OCI-LY7 (cell line): ENCODE measurements at regions not wholly inside any gene's neighbourhood (a gene's known extent, or its start where the extent isn't known, plus 50 kb on each side); places are given as distances from the start of the nearest gene placed in this dataset.

ENCODE experiments used
- BruUV-seq: library from RNA; stranded (reverse); fragments of 400-500 nt; replicated peaks from 2 replicates; lab custom pipeline; 2021; lab: Mats Ljungman, UMichigan
- CTCF ChIA-PET: fragments of 300-600 bp; sonication (Branson Sonifier 250); formaldehyde crosslinking; loops from one replicate; lab custom pipeline; 2022; ENCODE audit warnings: antibody characterized with exemption; ENCODE audit not compliant: unreplicated experiment; lab: Charles Lee
- POLR2A ChIA-PET: fragments of 300-600 bp; sonication (Branson Sonifier 250); formaldehyde crosslinking; loops from one replicate; lab custom pipeline; 2022; ENCODE audit warnings: antibody characterized with exemption; lab: Charles Lee
- DNase-seq: peaks from one replicate; pipeline ENCODE4 v3.0.0-alpha.2; 2015; ENCODE audit warnings: low spot score
- H2AFZ ChIP-seq: fragments of 200-600 bp; sonication (generic), shearing (Covaris generic); 2 replicates; pipeline ENCODE4 v1.6.1; 2014; ENCODE audit warnings: mild to moderate bottlenecking, antibody characterized with exemption, low read length, moderate library complexity
- H3K27ac ChIP-seq: fragments of 200-600 bp; sonication (generic); 2 replicates; pipeline ENCODE4 v1.5.1; 2014; ENCODE audit warnings: mixed run types, low read depth, mild to moderate bottlenecking, moderate library complexity, low read length, inconsistent platforms; ENCODE audit not compliant: poor library complexity, severe bottlenecking
- H3K36me3 ChIP-seq: fragments of 200-600 bp; sonication (generic); 2 replicates; pipeline ENCODE4 v1.6.1; 2014; ENCODE audit warnings: mild to moderate bottlenecking, antibody characterized with exemption, low read length, moderate library complexity, mixed read lengths; ENCODE audit not compliant: insufficient read depth
- H3K4me1 ChIP-seq: fragments of 200-600 bp; sonication (generic); 2 replicates; pipeline ENCODE4 v1.5.1; 2014; ENCODE audit warnings: mild to moderate bottlenecking, low read length; ENCODE audit not compliant: insufficient read depth, poor library complexity, severe bottlenecking
- H3K4me2 ChIP-seq: fragments of 200-600 bp; sonication (generic); 2 replicates; pipeline ENCODE4 v1.6.1; 2014; ENCODE audit warnings: mild to moderate bottlenecking, low read length
- H3K4me3 ChIP-seq: fragments of 200-600 bp; sonication (generic); 2 replicates; pipeline ENCODE4 v1.5.1; 2014; ENCODE audit warnings: mild to moderate bottlenecking, low read depth, low read length; ENCODE audit not compliant: poor library complexity, severe bottlenecking
- H3K79me2 ChIP-seq: fragments of 200-600 bp; sonication (generic); 2 replicates; pipeline ENCODE4 v1.6.1; 2016; ENCODE audit warnings: low read depth, mild to moderate bottlenecking, low read length, moderate library complexity, mixed read lengths; ENCODE audit not compliant: insufficient read depth
- H3K9me2 ChIP-seq: fragments of 200-600 bp; sonication (generic); 2 replicates; pipeline ENCODE4 v1.6.1; 2016; ENCODE audit warnings: mild to moderate bottlenecking, low read length, mixed read lengths; ENCODE audit not compliant: insufficient read depth
- H3K9me3 ChIP-seq: fragments of 200-600 bp; sonication (generic); 2 replicates; pipeline ENCODE4 v1.6.1; 2014; ENCODE audit warnings: mild to moderate bottlenecking, mixed run types, low read length, mixed read lengths
- H4K20me1 ChIP-seq: fragments of 200-600 bp; sonication (generic); 2 replicates; pipeline ENCODE4 v1.6.1; 2014; ENCODE audit warnings: mild to moderate bottlenecking, antibody characterized with exemption, low read length, moderate library complexity, mixed read lengths; ENCODE audit not compliant: insufficient read depth
- CTCF ChIP-seq: fragments of 200-600 bp; sonication (generic); conservative IDR thresholded peaks from 2 replicates; pipeline ENCODE4 v1.5.1; 2014; ENCODE audit warnings: mild to moderate bottlenecking, antibody characterized with exemption, low read length, moderate library complexity, mixed read lengths
- EZH2phosphoT487 ChIP-seq: fragments of 200-600 bp; sonication (generic); IDR thresholded peaks from 2 replicates; pipeline ENCODE4 v1.6.1; 2018; ENCODE audit warnings: low read depth, borderline replicate concordance, mild to moderate bottlenecking, mixed run types, antibody characterized with exemption, low read length, moderate library complexity, mixed read lengths
- intact Hi-C: fragments of 100-400 bp; cut with micrococcal nuclease; formaldehyde crosslinking; loops from one replicate; pipeline ENCODE4 v1.10.0; 2022; ENCODE audit not compliant: unreplicated experiment

GRCh38 chr1:101697072-101697471 is 299.7 kb downstream of the OLFM3 start:
- DNase-seq: no peak
- no peak overlapping the region for H2AFZ ChIP-seq
- no peaks in the 10 kb centered on the region for H4K20me1 ChIP-seq
- ChIA-PET POLR2A (interaction anchor here (0.7 kb wide), 1 partner anchor 493 kb away, joined by 3 read pairs; no protein-coding TSS in a partner anchor), CTCF (no interaction called here)
- no peak overlapping the region for H3K4me2 ChIP-seq
- no peaks in the 10 kb centered on the region for H3K79me2 ChIP-seq
- H3K9me3 ChIP-seq: no peaks in the 10 kb centered on the region
- TF ChIP-seq CTCF (no peak), EZH2phosphoT487 (no peak)
- H3K9me2 ChIP-seq: no peaks in the 10 kb centered on the region
- H3K4me3 ChIP-seq: no peak overlapping the region
- intact Hi-C loops: no loop called here
- H3K36me3 ChIP-seq: no peaks in the 10 kb centered on the region
- no TSS peak for BruUV-seq
- H3K4me1 ChIP-seq: no peaks in the 10 kb centered on the region
- H3K27ac ChIP-seq: no peak overlapping the region

DNA sequence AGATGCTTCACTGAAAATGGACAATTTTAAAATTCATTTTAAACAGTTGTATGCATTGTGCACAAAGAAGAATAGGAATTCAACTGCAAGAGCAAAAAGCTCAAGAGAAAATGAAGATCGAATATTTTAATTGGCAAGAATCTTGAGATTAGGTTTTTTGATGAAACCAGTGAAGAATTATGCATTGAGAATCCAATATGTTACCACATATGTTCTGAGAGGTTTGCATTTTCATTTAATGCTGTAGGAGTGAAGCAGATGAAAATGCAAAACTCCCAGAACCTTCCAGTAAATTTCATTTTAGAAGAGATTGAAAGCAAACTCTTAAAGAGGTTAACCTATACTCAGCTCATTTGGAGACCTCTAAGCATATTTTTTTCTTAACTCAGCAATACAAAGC is 298.0 kb downstream of the OLFM3 start:
- CTCF ChIA-PET: no interaction called here
- BruUV-seq: no TSS peak
- H3K9me3 ChIP-seq: no peaks in the 10 kb centered on the region
- no peak overlapping the region for H3K4me3 ChIP-seq
- no peaks in the 10 kb centered on the region for H3K36me3 ChIP-seq
- no peaks in the 10 kb centered on the region for H3K79me2 ChIP-seq
- no peak overlapping the region for H2AFZ ChIP-seq
- TF ChIP-seq EZH2phosphoT487 (no peak), CTCF (no peak)
- no peak overlapping the region for H3K4me2 ChIP-seq
- no peak for DNase-seq
- intact Hi-C loops: no loop called here
- no peaks in the 10 kb centered on the region for H3K9me2 ChIP-seq
- H4K20me1 ChIP-seq: no peaks in the 10 kb centered on the region
- no peaks in the 10 kb centered on the region for H3K4me1 ChIP-seq
- no peak overlapping the region for H3K27ac ChIP-seq
- POLR2A ChIA-PET: no interaction called here

DNA sequence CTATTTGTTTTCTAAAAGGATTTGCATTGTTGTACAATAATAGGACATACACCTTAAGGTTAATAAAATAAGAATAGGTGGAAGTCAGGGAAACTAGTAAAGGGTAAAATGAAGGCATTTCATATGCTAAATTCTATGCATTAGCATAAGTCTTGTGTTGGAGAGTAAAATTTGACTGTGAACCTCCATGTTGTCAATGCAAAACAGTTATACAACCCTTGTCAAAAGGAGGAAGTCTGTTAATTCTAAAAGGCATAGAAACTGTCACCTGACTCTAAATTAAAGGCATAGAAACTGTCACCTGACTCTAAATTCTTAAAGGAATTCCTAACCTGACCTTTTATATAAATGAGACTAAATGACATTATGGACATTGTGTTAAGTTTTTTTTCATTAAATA is 291.8 kb downstream of the OLFM3 start:
- H3K4me1 ChIP-seq: no peaks in the 10 kb centered on the region
- H2AFZ ChIP-seq: no peak overlapping the region
- no peak overlapping the region for H3K4me2 ChIP-seq
- H3K79me2 ChIP-seq: no peaks in the 10 kb centered on the region
- CTCF ChIA-PET: no interaction called here
- TF ChIP-seq CTCF: no peak
- no peak for TF ChIP-seq EZH2phosphoT487
- no peaks in the 10 kb centered on the region for H4K20me1 ChIP-seq
- H3K9me2 ChIP-seq: no peaks in the 10 kb centered on the region
- no peak for DNase-seq
- H3K27ac ChIP-seq: no peak overlapping the region
- intact Hi-C loops: no loop called here
- H3K36me3 ChIP-seq: no peaks in the 10 kb centered on the region
- H3K9me3 ChIP-seq: no peaks in the 10 kb centered on the region
- H3K4me3 ChIP-seq: no peak overlapping the region
- POLR2A ChIA-PET: no interaction called here
- BruUV-seq: no TSS peak
